ENCODE measurements at regions not wholly inside any gene's neighbourhood (a gene's known extent, or its start where the extent isn't known, plus 50 kb on each side); places are given as distances from the start of the nearest gene placed in this dataset.
A peak's percentile ranks its signal among the peaks of the same experiment; 100 is the strongest.

DNA sequence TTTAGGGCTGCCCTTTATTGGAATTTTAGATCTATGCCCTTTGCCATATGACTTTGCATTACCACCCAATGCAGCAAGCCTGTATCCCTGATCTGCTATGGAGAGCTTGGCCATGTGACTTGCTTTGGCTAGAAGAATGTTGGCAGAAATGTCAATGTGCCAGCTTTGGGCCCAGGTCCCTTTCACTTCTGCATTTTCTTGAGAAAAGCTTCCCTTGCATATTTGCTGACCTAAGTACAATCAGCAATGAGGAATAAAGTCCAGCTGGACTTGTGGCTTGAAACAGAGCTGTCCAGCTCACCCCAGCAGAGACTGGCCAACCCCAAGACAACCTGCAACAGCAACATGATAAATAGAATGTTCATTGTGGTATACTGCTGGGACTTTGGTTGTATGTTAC, 135.9 kb downstream of the PAH start:
- DNase-seq (ENCODE audit: low spot score): no peak

DNA sequence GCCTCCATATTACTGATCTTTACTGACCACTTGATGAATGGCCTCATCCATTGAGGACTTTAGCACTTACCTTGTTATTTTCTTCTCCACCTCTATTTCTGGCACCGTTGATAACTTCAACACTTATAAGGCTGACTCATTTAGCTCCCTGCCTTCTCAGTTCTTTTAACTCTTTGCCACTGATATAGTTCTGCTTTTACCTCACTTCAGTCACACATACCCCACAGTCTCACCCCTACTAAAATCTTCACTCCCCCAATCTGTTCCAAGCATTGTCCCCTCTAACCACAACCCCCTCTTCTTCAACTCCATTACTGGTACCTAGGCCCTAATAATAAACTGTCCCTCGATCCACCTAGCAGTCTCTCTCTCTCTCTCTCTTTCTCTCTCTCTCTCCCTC, 141.0 kb downstream of the PAH start:
- no peak for DNase-seq (ENCODE audit: low spot score)

DNA sequence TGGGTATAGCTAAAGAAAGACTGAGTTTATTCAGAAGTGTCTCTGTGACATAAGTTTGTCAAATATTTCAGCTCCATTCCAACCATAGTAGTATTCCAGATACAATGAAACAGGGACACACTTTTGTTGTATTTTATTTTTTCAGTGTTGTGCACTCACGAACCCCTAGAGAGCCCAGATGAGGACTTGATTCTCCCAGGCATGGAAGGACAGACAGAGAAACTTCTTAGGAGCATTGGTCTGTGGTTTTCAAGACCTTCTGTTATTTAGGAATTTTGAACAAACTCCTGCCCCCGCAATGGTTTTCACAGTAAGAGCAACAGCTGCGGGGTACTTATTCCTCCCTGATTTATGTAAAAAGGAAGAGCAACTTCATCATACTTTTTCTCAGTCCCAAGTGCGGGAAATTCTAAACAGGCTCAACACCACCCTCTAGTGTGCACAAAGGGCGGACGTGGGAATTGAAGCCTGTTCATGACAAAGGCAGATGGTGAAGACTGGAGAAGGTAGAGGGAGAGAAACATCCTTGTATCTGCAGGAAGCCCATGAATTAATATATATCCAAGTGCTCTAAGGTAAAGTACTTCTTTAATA, 147.6 kb downstream of the PAH start:
- DNase-seq (ENCODE audit: low spot score): peak; percentile 65

DNA sequence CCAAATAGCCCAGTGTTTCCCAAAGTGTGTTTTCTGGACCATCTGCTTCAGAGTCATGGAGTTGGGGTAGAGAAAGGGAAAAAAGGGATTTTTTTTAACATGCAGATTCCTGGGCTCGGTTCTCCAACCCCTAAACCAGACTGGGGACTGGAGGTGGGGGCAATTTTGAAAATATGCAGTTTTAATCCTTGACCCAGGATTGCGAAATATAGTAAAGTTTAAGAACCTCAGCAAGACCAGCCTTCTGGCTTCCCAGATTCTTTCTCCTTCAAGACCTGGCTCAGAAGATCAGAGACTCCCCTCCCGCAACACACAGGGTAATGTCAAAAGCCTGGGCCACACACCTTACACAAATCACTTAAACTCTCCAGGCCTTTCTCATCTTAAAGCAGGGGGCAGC, 150.1 kb downstream of the PAH start:
- DNase-seq (ENCODE audit: low spot score): no peak

DNA sequence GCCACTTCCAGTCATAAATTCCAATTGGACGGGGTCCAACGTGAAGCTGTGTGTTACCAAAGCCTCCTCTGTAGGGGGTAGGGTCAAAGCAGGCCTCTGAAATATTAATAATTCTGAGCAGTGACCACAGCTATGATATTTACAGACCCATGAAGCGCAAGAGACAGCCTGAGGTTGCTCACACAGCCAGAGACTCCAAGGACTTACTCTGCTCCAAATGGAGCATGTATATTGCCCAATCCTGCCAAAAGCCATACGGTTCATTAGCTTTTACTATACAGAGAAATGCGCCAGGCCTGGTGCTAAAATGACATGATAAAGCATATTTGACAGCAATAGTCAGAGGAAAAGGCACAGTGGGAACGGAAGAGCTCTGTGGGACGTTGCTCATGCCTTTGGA, 151.3 kb downstream of the PAH start:
- DNase-seq (ENCODE audit: low spot score): no peak

- DNase-seq (ENCODE audit: low spot score): no peak
These were observed 153.6 kb downstream of the PAH start for GRCh38 chr12:102763471-102763870.

DNA sequence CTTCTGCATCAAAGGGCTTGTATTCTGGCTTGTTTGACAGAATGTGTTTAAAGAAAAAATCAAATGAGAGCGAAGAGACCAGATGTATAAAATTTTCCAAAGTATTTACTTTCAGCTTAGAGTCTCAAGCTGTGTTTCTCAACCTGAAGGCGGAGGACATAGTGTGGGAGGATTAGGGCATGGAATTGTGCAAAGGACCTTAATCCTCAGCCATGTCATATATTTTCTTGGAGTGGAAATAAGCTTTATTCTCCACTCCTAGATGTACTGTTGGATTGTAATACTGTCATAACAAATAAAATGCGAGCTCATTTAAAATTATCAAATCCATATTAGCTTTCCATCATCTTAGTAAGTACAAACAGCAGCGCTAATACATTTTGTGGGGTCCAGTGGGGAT, 154.0 kb downstream of the PAH start:
- DNase-seq (ENCODE audit: low spot score): no peak

DNA sequence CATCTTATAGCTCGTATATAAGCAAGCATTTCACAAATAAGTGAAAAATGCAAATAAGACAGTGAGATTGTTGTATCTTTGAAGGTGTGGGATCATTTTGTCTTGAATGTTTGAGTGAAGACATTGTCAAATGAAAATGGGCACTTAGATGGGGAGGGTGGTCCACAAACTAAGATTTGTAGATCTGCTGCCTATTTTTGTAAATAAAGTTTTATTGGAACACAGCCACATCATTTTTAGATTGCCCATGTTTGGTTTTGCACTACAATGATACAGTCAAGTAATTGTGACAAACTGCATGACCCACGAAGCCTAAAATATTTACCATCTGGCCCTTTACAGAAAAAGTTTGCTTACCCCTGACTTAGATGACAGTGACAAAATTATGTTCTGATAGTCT, 156.7 kb downstream of the PAH start:
- no peak for DNase-seq (ENCODE audit: low spot score)

- no peak for DNase-seq (ENCODE audit: low spot score)
These were observed 157.6 kb downstream of the PAH start for GRCh38 chr12:102759466-102759865.

DNA sequence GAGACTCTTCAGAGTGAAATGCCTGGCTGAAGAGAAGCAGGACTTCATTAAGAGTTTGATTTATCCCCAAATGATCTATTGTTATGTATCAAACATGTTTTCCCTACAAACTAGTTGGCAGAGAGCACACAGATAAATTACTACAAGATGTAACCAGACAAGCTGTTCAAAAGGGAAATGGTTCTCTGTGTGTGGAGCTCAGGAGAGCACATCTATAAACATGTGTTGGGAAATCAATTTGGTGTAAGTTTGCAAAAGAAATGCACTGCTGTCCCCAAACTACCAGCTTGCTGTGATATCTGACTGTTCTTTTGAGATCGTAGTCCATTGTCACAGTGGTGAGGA, 159.2 kb downstream of the PAH start:
- no peak for DNase-seq (ENCODE audit: low spot score)

- DNase-seq (ENCODE audit: low spot score): no peak
These were observed 159.7 kb downstream of the PAH start for GRCh38 chr12:102757154-102757881.

DNA sequence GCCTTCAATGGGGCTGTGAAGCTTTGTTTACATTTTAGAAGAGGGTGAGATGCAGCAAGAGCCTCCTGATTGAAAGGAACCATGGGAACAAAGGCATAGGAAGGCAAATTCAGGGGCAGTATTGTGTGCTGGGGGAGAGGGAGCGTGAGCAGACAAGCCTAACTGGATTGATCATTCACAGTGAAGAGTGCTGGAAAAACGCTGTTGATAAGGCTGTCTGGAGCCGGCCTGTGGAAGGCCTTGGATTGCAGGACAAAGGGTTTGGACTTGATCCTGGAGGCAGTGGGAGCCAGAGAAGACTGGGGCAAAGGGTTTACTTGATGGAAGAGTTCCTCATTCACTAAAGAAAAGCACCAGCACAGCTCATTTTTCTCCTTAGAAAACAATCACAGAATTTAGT, 160.5 kb downstream of the PAH start:
- no peak for DNase-seq (ENCODE audit: low spot score)

DNA sequence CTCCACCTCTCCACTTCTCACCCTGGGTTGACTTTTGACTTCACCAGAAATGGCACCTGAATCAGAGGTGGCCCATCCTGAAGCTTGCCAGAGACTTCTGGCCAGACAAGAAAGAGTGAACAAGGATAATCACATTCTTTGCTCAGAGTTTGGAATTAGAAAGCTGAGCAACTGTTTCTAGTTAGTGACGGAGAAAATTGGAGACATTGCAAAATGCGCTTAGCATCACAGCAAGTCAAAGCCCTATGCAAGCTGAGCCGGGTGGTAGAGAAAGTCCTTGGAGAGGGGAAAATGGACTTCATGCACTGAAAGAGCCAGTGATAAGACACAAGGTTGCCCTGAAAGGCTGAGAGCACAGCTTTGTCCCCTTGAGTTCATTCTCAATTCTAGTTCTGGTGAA, 161.8 kb downstream of the PAH start:
- DNase-seq (ENCODE audit: low spot score): no peak

GRCh38 chr12:102753802-102754201, 163.2 kb downstream of the PAH start:
- no peak for DNase-seq (ENCODE audit: low spot score)

DNA sequence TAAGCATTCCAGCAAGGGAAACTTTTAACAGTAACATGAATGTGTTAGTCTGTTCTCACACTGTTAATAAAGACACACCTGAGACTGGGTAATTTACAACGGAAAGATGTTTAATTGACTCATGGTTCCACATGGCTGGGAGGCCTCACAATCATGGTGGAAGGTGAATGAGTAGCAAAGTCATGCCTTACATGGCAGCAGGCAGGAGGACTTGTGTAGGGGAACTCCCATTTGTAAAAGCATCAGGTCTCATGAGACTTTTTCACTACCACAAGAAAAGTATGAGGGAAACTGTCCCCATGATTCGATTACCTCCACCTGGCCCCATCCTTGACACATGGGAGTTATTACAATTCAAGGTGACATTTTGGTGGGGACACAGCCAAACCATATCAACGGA, 168.3 kb downstream of the PAH start:
- DNase-seq (ENCODE audit: low spot score): no peak

GRCh38 chr12:102746963-102747362, 170.1 kb downstream of the PAH start:
- no peak for DNase-seq (ENCODE audit: low spot score)

- no peak for DNase-seq (ENCODE audit: low spot score)
These were observed 171.0 kb downstream of the PAH start for GRCh38 chr12:102745971-102746600.

DNA sequence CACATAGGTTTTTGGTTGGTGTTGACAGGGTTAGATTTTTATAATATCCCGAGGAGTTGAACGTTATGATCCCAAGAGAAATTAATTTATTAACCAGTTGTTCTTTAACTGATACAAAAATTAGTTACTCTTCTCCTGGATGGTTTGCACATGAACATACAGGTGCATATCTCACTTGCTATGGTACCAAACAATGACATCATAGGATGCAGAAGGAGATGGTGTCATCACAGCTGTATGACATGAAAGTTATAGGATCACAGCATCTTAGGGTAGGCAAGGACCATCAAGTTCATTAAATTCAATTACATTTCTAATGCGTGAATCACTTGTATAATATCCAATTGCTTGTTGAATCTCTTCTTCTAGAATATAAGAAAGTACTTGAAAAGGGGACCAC, 175.8 kb downstream of the PAH start:
- DNase-seq (ENCODE audit: low spot score): no peak

- no peak for DNase-seq (ENCODE audit: low spot score)
These were observed 176.7 kb downstream of the PAH start for GRCh38 chr12:102740141-102740955.

DNA sequence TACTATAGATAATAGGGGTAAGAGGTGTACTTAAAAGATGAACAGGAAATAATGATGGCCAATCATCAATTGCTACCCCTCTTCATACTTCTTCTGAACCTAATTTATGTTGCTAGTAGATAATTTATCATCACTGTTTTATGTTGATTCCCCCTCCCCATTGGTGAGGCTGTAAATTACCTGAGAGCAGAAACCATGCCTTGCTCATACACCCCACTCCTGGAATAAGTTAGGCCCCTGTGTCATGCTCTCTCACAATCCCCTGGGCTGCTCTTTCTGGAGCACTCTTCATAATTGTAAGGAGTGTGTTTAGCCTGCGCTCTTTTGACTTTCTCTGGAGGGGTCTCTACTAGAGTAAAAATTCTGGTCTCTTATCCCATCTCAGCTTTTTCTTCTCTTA, 180.7 kb downstream of the PAH start:
- no peak for DNase-seq (ENCODE audit: low spot score)

- DNase-seq (ENCODE audit: low spot score): no peak
These were observed 181.9 kb downstream of the PAH start for GRCh38 chr12:102735104-102735503.

DNA sequence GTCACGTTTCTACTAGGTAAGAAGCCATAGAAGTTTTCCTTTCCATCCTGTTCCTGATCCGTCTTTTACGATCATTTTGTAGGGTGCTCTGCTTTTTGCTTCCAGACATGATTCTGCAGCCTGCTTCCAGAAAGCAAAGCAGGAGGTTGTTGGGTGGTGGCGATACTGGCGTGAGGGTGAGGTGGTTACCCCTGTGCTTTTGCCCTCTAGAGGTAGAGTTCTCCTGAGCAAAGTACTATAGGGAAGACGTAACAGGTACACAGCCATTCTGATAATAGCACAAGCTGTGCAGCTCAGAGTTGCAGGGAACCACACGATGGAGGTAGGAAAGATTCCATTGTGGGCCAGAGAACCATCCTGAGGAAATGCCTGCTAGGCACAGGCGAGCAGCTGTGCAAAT, 186.0 kb downstream of the PAH start:
- DNase-seq (ENCODE audit: low spot score): no peak
